Nucleus accumbens (tissue), 56 donors: ENCODE measurements at regions not wholly inside any gene's neighbourhood (a gene's known extent, or its start where the extent isn't known, plus 50 kb on each side); places are given as distances from the start of the nearest gene placed in this dataset.
"Not testable (repeated sequence)": the region's sequence is repeated elsewhere in the genome, so short reads cannot be mapped to it uniquely, and the experiment has no call there.

ENCODE experiments used
- DNase-seq, 56 donors: peaks; one replicate each; lab custom pipeline; 2025; lab: John Stamatoyannopoulos, UW

DNA sequence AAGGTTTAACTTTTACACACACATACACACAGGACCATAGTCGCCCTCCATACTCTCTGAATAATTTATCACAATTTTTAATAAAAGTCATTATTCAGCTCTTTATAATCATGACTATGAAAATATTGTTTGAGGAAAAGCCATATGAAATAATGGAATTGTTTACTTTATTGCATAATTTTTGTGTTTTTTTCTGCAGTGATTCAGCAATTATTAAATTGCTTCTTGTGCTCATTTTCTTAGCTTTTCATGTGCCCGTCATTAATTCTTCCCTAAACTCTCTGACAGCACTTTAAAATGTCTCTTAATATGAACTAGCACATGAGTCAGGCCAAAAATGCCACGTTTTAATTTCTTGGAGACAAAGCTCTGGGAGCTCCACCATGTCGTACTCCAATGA lies 77.5 kb upstream of the ALX4 start:
- no peak for DNase-seq

GRCh38 chr11:44387825-44388224 lies 77.9 kb upstream of the ALX4 start:
- no peak for DNase-seq

GRCh38 chr11:44388828-44389657 lies 79.1 kb upstream of the ALX4 start:
- no peak for DNase-seq

- no peak for DNase-seq
Measured at GRCh38 chr11:44389963-44390605, 80.1 kb upstream of the ALX4 start.

DNA sequence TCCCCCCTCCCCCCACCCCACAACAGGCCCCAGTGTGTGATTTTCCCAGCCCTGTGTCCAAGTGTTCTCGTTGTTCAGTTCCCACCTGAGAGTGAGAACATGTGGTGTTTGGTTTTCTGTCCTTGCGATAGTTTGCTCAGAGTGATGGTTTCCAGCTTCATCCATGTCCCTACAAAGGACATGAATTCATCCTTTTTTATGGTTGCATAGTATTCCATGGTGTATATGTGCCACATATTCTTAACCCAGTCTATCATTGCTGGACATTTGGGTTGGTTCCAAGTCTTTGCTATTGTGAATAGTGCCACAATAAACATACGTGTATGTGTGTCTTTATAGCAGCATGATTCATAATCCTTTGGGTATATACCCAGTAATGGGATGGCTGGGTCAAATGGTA lies 81.1 kb upstream of the ALX4 start:
- not testable (repeated sequence) for DNase-seq

- not testable (repeated sequence) for DNase-seq
Measured at GRCh38 chr11:44396746-44397145, 86.8 kb upstream of the ALX4 start.

- DNase-seq: no peak
Measured at GRCh38 chr11:44397586-44398178, 87.7 kb upstream of the ALX4 start.

DNA sequence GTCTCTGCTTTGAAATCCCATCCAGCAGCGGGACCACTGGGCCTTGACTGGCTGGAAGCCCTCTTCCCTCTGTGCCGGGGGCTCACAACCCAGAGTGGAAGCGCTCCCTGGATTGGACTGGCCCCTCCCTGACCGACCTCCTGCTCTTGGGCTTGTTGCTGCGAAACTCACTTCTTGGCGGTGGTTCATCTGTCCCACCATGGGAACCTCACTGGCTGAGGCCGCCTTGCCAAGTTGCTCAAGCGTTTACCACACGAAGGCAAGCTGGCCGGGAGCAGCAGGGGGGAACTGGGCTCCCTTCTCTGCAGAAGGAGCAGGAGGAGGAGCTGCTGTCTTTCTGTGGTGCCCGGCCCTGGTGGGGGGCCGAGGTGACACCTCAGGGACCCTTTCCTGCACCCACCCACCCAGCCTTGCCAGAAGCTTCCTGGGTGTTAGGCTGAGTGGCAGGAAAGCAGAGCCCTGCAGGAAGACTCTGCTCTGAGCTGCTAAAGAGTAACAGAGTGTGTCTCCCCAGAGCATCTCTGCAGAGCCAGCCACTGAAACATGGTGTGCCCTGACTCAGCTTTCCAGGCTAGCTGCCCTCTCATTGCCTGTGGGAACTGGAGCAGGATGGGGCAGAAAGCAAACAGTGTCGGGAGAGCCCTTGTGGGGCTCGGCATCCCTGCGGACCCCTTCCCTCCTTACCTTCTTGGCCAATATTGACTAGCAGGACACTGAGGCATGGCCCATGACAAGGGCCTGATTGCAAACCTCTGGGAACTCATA lies 88.5 kb upstream of the ALX4 start:
- DNase-seq: peak in 2 of 56 donors; percentile 4 to 8

GRCh38 chr11:44399968-44400367 lies 90.0 kb upstream of the ALX4 start:
- no peak for DNase-seq

- DNase-seq: no peak
Measured at GRCh38 chr11:44400431-44400830, 90.5 kb upstream of the ALX4 start.

- no peak for DNase-seq
Measured at GRCh38 chr11:44402466-44403075, 92.6 kb upstream of the ALX4 start.

DNA sequence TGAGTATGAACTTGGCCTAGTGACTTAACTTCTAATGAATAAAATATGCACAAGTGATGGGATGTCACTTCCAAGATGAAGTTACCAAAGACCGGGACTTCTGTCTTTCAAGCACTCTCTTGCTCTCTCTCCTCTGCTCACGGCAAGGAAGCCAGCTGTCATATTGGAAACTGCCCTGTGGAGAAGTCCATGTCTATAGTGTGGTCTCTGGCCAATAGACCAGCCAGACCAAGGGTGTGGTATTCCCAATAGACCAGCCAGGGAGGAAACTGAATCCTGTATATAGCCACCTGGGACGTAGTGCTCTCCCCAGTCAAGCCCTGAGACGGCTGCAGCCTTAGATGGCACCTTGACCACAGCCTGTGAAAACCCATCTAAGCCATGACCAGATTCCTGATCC lies 93.2 kb upstream of the ALX4 start:
- no peak for DNase-seq

DNA sequence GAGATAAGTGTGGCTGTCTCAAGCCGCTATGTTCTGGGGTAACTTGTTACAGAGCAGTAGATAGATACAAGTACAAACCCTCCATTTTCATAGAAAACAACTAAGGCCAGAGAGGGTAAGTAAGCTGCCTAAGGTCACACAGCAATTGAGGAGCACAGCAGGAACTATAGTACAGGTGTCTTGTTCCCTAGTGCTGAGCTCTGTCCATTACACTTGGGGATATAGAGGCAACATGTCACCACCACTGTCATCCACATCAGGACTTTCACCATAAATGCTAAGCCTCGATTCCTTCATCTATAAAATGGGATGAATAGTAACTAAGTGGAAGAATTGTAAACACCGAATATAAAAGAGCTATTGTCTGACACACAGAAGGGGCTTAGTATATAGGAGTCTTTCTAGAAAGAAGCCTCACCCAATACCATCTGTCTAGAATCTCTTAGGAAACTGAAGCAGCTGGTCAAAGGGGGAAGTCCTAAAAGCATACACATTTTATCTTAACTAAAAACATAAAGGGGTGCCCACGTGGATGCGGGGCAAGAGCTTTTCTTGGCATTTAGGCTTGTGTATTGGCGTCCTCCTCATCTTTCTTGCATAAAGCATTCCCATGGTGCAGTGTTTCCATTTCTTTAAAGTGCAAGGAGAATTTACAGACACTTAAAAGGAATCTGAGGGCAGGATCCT lies 93.8 kb upstream of the ALX4 start:
- no peak for DNase-seq

GRCh38 chr11:44404301-44404700 lies 94.4 kb upstream of the ALX4 start:
- DNase-seq: no peak

DNA sequence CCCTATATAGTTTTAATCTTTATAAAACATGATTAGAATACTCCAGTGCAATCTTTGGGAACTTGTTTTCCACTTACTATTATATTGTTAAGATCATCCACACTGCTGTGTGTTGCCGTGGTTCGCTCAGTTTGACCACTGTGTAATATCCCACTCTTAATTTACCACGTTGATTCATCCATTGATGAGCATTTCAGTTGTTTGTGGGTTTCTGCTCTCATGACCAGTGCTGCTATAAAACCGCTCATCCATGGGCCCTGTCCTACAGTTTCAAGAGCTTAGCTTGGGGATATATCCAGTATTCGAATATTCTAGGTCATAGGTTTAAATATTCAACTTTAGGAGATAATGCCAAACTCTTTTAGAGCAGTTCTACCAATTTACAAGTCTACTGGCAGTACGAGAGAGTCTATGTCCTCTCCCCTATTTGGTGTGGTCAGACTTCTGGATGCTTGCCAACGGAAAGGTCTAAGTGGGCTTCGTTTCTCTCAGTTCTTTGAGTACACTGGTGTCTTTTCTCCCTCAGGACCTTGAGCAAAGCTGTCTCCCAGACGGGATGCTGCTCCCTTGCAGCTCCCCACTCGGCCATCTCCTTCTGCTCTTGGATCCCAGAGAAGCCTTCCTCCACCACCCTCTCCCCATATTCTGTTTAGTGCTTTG lies 94.9 kb upstream of the ALX4 start:
- DNase-seq: no peak

- DNase-seq: no peak
Measured at GRCh38 chr11:44407211-44407996, 97.5 kb upstream of the ALX4 start.

GRCh38 chr11:44408141-44408540 lies 98.2 kb upstream of the ALX4 start:
- no peak for DNase-seq

- no peak for DNase-seq
Measured at GRCh38 chr11:44408711-44409470, 99.0 kb upstream of the ALX4 start.
